ENCODE measurements at regions not wholly inside any gene's neighbourhood (a gene's known extent, or its start where the extent isn't known, plus 50 kb on each side); places are given as distances from the start of the nearest gene placed in this dataset.

DNA sequence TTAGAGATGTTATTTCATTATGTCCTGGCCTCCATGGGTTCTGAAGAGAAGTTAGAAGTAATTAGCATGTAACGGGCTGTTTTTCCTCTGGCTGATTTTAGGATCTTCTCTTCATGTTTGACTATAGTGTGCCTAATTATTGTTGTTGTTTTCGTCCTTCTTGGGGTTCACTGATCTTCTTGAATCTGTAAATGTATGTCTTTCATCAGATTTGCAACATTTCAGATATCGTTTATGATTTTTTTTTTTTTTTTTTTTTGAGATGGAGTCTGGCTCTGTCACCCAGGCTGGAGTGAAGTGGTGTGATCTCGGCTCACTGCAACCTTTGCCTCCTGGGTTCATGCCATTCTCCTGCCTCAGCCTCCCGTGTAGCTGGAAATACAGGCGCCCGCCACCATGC lies 246.7 kb downstream of the TFAP2C start:
- TF ChIP-seq, protein P1, sequence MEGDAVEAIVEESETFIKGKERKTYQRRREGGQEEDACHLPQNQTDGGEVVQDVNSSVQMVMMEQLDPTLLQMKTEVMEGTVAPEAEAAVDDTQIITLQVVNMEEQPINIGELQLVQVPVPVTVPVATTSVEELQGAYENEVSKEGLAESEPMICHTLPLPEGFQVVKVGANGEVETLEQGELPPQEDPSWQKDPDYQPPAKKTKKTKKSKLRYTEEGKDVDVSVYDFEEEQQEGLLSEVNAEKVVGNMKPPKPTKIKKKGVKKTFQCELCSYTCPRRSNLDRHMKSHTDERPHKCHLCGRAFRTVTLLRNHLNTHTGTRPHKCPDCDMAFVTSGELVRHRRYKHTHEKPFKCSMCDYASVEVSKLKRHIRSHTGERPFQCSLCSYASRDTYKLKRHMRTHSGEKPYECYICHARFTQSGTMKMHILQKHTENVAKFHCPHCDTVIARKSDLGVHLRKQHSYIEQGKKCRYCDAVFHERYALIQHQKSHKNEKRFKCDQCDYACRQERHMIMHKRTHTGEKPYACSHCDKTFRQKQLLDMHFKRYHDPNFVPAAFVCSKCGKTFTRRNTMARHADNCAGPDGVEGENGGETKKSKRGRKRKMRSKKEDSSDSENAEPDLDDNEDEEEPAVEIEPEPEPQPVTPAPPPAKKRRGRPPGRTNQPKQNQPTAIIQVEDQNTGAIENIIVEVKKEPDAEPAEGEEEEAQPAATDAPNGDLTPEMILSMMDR (conservative IDR thresholded peaks at IDR 0.05; ENCODE audit: low read depth, low read length): no peak
- no peak overlapping the region for H3K4me3 ChIP-seq (ENCODE audit: low read length)
- no peak for DNase-seq (ENCODE audit: low read depth)

DNA sequence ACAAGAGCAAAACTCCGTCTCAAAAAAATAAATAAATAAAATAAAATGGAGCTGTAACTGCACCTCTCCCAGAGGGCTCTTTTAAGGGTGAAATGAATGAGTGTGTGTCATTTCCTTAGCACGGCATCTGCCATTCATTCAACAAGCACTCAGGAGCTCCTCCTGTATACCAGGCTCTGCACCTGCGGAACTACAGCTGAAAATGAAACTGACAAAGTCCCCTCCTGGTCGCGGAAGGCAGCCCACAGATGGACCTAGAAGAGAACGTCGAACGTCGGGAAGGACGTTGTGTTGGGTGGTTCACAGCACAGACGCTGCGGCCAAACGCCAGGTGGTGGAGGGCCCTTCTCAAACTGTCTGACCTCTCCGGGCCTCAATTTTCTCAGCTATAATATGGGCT lies 256.4 kb downstream of the TFAP2C start:
- TF ChIP-seq, protein P1 (conservative IDR thresholded peaks at IDR 0.05; ENCODE audit: low read depth, low read length): no peak
- no peak for DNase-seq (ENCODE audit: low read depth)
- H3K4me3 ChIP-seq (ENCODE audit: low read length): no peak overlapping the region

DNA sequence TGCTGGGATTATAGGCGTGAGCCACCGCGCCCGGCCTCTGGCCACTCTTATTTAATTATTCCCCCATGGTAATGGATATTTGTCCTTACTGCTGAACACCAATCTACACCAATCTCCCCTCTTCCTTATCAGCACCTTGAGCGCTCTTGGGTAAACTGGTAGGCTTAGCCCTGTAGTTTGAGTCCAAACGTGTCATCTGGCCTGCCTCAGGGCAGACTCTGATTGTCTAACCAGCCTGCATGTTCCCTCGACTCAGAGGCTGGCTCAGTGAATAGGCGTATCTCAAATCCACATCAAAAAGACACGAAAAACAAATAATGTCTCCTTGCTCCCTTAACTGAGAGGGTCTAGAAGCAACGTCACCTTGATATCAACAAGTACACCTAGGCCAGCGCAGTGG lies 260.9 kb downstream of the TFAP2C start:
- DNase-seq (ENCODE audit: low read depth): no peak
- TF ChIP-seq, protein P1 (conservative IDR thresholded peaks at IDR 0.05; ENCODE audit: low read depth, low read length): no peak
- no peak overlapping the region for H3K4me3 ChIP-seq (ENCODE audit: low read length)

- no peak for DNase-seq (ENCODE audit: low read depth)
- TF ChIP-seq, protein P1 (conservative IDR thresholded peaks at IDR 0.05; ENCODE audit: low read depth, low read length): no peak
- no peak overlapping the region for H3K4me3 ChIP-seq (ENCODE audit: low read length)
Observed at GRCh38 chr20:56893226-56893917, 264.3 kb downstream of the TFAP2C start.

DNA sequence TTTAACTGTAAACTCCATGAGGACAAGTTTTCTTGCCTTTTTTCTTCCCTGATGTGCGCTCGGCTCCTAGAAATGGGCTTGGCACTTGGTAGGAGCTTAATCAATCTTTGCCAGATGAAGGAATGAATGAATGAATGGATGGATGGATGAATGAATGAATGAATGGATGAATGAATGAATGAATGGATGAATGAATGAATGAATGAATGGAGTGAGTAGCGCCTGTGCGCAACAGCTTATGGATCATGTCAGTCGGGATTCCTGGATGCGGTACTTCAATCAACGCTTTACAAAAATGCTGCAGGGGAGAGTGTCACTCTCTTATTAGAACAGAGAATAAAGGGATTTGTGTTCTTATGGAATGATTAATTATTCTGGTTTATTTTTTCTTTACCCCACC lies 267.3 kb downstream of the TFAP2C start:
- H3K4me3 ChIP-seq (ENCODE audit: low read length): no peak overlapping the region
- TF ChIP-seq, protein P1 (conservative IDR thresholded peaks at IDR 0.05; ENCODE audit: low read depth, low read length): no peak
- DNase-seq (ENCODE audit: low read depth): no peak

DNA sequence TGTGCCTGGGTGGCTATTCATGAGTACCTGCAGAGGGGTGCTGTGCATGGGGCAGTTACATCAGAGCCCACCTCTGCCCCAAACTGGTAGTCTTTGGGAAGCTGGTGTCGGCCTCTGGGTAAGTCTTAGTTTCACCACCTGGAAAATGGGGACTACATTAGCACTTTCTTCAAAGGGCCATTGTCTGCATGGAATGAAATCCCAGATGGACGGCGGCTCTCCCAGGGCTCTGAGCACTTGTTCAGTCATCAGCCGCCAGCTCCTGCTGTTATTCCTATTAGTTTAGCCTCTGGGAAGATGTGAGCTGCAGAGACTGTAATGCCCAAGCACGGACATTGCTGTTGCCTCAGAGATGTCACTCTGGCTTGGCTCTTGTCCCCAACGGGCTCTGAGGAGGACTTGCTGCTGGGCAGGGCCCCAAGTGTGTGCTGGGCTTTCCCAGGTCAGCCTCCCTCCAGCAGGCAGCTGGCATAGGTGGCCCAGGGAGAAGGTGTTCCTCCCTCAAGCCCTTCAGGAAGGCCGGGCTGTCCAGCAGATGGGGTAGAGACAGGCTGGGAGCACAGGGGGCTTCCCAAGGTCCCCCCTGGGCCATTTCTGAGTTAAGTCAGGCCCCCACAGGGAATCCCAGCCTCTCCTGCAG lies 268.3 kb downstream of the TFAP2C start:
- TF ChIP-seq, protein P1 (conservative IDR thresholded peaks at IDR 0.05; ENCODE audit: low read depth, low read length): no peak
- no peak for DNase-seq (ENCODE audit: low read depth)
- no peak overlapping the region for H3K4me3 ChIP-seq (ENCODE audit: low read length)

DNA sequence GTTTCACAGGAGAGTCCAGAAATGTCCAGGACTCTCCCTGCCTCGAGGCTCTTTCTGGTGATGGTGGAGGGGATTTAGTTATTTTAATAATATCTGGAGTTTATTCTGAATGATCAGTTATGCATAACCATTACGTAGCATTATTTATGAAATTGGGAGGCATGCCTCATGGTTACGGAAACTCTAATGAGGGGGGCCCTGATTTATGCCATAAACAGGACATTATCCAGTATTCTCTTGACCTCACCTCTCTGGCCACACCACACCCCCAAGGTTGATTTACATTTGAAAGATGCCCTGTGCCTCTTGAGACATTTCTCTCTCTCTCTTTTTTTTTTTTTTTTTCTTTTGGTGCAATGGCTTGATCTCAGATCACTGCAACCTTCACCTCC lies 268.8 kb downstream of the TFAP2C start:
- TF ChIP-seq, protein P1 (conservative IDR thresholded peaks at IDR 0.05; ENCODE audit: low read depth, low read length): no peak
- H3K4me3 ChIP-seq (ENCODE audit: low read length): no peak overlapping the region
- DNase-seq (ENCODE audit: low read depth): no peak

Data from retinal pigment epithelial cell (primary cell).